Mesothelial cell of epicardium (in vitro differentiated cells): ENCODE measurements at regions not wholly inside any gene's neighbourhood (a gene's known extent, or its start where the extent isn't known, plus 50 kb on each side); places are given as distances from the start of the nearest gene placed in this dataset.

Experiments used
- DNase-seq, 2 experiments: peaks; one replicate each; pipeline ENCODE4 v3.0.0; 2021; ENCODE audit warnings: low spot score in 2 of 2; ENCODE audit not compliant: unreplicated experiment in 2 of 2
- H3K27ac Mint-ChIP-seq: 2 replicates; pipeline ENCODE4 v1.8.0; 2021; ENCODE audit warnings: mixed read lengths
- H3K27me3 Mint-ChIP-seq: 2 replicates; pipeline ENCODE4 v1.8.0; 2021; ENCODE audit warnings: low read depth, mixed read lengths
- H3K36me3 Mint-ChIP-seq: 2 replicates; pipeline ENCODE4 v1.8.0; 2021; ENCODE audit warnings: mixed read lengths
- H3K4me1 Mint-ChIP-seq: 2 replicates; pipeline ENCODE4 v1.8.0; 2021; ENCODE audit warnings: mixed read lengths
- H3K4me3 Mint-ChIP-seq: 2 replicates; pipeline ENCODE4 v1.8.0; 2021; ENCODE audit warnings: mild to moderate bottlenecking, moderate library complexity, mixed read lengths
- H3K9me3 Mint-ChIP-seq: 2 replicates; pipeline ENCODE4 v1.8.0; 2021; ENCODE audit warnings: mixed read lengths
- TF ChIP-seq, protein P1 (sequence below): fragments of 200-600 bp; sonication (generic); IDR thresholded peaks from one replicate; pipeline ENCODE4 v1.5.0; 2021; ENCODE audit warnings: antibody characterized with exemption; ENCODE audit not compliant: unreplicated experiment

DNA sequence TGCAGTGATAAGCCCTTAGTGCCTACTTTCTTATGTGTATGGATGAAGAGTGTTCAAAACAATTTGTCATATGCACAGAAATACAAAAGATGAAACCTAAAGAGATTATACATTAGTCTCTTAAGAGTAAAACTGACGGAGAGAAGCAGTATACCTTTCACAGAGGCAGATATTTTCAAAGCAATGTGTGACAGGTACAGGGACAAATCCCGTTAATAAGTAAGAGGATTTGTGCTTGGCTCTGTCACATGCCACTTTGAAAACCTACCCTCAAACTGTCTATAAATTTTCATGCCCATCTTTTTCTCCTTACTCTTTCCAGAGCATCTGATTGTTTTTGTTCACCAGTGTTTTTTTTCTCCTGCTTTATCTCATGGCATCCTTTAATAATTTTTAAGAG lies 741.3 kb upstream of the MMS22L start:
- no peak overlapping the region for H3K4me3 Mint-ChIP-seq
- DNase-seq = no peak
- no peaks in the 10 kb centered on the region for H3K4me1 Mint-ChIP-seq
- no peaks in the 10 kb centered on the region for H3K36me3 Mint-ChIP-seq
- TF ChIP-seq, protein P1, sequence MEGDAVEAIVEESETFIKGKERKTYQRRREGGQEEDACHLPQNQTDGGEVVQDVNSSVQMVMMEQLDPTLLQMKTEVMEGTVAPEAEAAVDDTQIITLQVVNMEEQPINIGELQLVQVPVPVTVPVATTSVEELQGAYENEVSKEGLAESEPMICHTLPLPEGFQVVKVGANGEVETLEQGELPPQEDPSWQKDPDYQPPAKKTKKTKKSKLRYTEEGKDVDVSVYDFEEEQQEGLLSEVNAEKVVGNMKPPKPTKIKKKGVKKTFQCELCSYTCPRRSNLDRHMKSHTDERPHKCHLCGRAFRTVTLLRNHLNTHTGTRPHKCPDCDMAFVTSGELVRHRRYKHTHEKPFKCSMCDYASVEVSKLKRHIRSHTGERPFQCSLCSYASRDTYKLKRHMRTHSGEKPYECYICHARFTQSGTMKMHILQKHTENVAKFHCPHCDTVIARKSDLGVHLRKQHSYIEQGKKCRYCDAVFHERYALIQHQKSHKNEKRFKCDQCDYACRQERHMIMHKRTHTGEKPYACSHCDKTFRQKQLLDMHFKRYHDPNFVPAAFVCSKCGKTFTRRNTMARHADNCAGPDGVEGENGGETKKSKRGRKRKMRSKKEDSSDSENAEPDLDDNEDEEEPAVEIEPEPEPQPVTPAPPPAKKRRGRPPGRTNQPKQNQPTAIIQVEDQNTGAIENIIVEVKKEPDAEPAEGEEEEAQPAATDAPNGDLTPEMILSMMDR = no peak
- no peaks in the 10 kb centered on the region for H3K9me3 Mint-ChIP-seq
- no peak overlapping the region for H3K27ac Mint-ChIP-seq
- no peaks in the 10 kb centered on the region for H3K27me3 Mint-ChIP-seq

DNA sequence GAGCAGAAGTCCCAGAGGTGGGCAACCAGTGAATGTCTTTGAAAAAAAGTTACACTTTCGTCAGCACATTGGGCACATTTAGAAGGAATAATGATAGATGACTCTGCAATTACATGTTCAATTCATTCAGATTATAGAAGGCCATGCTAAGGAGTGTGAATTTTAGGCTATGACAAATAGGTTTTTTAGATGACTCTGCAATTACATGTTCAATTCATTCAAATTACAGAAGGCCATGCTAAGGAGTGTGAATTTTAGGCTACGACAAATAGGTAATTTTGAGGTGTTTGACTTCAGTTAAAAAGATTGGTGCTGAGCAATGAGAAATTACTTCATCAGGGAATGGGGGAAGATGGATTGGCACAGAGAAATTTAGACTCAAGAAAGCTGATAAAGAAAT lies 744.9 kb upstream of the MMS22L start:
- H3K36me3 Mint-ChIP-seq = no peaks in the 10 kb centered on the region
- TF ChIP-seq, protein P1 = no peak
- H3K27me3 Mint-ChIP-seq = no peaks in the 10 kb centered on the region
- no peak for DNase-seq
- H3K4me3 Mint-ChIP-seq = no peak overlapping the region
- no peaks in the 10 kb centered on the region for H3K9me3 Mint-ChIP-seq
- no peak overlapping the region for H3K27ac Mint-ChIP-seq
- no peaks in the 10 kb centered on the region for H3K4me1 Mint-ChIP-seq

DNA sequence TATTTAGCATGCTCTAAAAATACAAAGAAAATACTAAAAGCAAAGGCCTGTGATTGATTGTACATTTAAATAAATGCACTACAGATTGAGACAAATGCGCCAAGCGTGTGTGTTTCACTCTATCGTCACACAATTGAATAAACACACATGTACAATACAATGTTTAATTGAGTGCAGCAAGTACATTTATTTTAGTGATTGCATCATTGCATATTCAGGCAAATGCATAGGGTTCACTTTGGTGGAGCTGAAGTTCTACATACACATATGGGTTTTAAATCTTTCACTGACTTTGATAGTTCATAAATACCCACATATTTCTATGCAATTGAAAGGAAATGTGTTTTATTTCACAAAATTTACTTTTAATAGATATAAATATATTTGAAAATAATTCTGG lies 750.6 kb upstream of the MMS22L start:
- H3K4me3 Mint-ChIP-seq = no peak overlapping the region
- no peaks in the 10 kb centered on the region for H3K4me1 Mint-ChIP-seq
- no peak for DNase-seq
- no peak overlapping the region for H3K27ac Mint-ChIP-seq
- peaks cover 4% of the 10 kb centered on the region for H3K27me3 Mint-ChIP-seq
- no peaks in the 10 kb centered on the region for H3K9me3 Mint-ChIP-seq
- no peaks in the 10 kb centered on the region for H3K36me3 Mint-ChIP-seq
- TF ChIP-seq, protein P1 = no peak

DNA sequence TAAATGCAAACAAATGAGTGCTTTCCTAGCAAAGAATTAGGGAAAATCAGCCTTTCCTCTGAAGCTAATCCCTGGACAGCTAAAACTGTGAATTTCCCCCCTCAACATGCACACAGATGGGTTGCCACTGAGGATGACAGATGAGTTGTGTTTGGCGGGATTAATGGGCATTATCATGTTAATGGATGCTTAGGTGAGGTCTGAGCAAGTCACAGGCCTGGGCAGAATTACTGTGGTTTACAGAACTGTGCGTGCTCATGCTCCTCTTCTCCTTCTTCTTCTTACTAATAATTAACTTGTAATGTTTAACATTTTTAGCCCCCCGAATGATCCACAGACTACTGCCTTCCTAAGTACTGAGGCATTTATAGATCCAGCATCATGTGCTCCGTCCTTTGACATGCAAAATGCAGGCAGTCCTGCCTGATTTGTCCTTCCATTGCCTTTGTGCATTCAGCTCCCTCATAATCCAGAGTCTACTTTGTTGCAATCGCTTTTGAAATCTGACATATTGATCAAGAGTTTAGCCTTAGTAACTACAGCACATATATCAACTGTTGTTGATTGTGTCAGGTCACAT lies 753.4 kb upstream of the MMS22L start:
- Mint-ChIP-seq H3K27ac (no peak overlapping the region), H3K27me3 (peaks cover 6% of the 10 kb centered on the region), H3K4me3 (no peak overlapping the region), H3K9me3 (no peaks in the 10 kb centered on the region), H3K4me1 (peaks cover 15% of the 10 kb centered on the region), H3K36me3 (no peaks in the 10 kb centered on the region)
- no peak for DNase-seq
- TF ChIP-seq, protein P1 = no peak

DNA sequence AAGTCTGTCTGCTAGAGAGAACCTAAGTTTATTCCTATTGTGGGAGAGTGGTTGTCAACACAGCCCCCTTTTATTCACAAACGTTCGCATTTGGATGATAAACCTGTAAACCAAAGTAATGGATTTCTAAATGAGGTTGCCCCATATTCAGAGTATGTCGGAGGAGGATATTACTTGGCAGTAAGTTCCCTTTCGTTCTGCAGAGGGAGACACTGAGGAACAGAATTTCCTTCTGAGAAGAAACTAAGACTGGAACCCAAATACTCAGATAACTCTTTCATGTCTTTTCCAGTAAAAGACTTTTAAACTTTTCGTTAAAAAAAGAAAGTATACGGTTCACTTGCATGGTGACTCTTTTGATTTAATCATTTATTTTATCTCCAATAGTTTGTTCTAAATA lies 754.6 kb upstream of the MMS22L start:
- Mint-ChIP-seq H3K4me3 (no peak overlapping the region), H3K9me3 (no peaks in the 10 kb centered on the region), H3K36me3 (no peaks in the 10 kb centered on the region), H3K27me3 (peaks cover 13% of the 10 kb centered on the region), H3K27ac (no peak overlapping the region), H3K4me1 (peaks cover 21% of the 10 kb centered on the region)
- no peak for DNase-seq
- TF ChIP-seq, protein P1 = no peak

DNA sequence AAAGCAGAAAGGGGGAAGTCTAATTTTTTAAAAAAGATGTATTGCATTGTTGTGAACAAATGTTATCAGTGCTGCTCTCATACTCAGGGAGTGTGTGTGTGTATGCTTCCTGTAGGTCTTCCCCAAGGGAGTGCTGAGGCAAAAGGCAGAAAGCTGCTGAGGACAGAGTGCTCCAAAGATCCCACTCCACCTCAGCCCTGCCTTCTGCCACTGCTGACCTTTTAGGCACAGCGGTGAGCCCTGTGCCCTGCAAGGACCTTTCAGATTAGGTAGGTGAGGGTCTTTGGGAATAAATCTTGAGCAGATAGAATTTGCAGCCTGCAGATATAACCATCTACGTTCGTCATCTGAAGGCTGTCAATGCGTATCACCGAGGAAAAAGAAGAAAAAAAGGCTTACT lies 756.4 kb upstream of the MMS22L start:
- H3K4me3 Mint-ChIP-seq = no peak overlapping the region
- no peaks in the 10 kb centered on the region for H3K9me3 Mint-ChIP-seq
- TF ChIP-seq, protein P1 = no peak
- peaks cover 21% of the 10 kb centered on the region for H3K4me1 Mint-ChIP-seq
- no peak for DNase-seq
- no peak overlapping the region for H3K27ac Mint-ChIP-seq
- no peaks in the 10 kb centered on the region for H3K36me3 Mint-ChIP-seq
- H3K27me3 Mint-ChIP-seq = peaks cover 13% of the 10 kb centered on the region
